Endothelial cell (in vitro differentiated cells): ENCODE measurements at regions not wholly inside any gene's neighbourhood (a gene's known extent, or its start where the extent isn't known, plus 50 kb on each side); places are given as distances from the start of the nearest gene placed in this dataset.

Experiments used
- DNase-seq: peaks from one replicate; pipeline ENCODE4 v3.0.0; 2021; ENCODE audit warnings: low spot score
- H3K27ac Mint-ChIP-seq: one replicate; pipeline ENCODE4 v1.8.0; 2021; ENCODE audit warnings: mixed read lengths, inconsistent platforms; ENCODE audit not compliant: unreplicated experiment
- H3K27me3 Mint-ChIP-seq: one replicate; pipeline ENCODE4 v1.8.0; 2021; ENCODE audit warnings: mild to moderate bottlenecking, moderate library complexity, mixed read lengths, inconsistent platforms; ENCODE audit not compliant: unreplicated experiment
- H3K36me3 Mint-ChIP-seq: one replicate; pipeline ENCODE4 v1.8.0; 2021; ENCODE audit warnings: mild to moderate bottlenecking, low read depth, mixed read lengths, inconsistent platforms; ENCODE audit not compliant: unreplicated experiment
- H3K4me1 Mint-ChIP-seq: one replicate; pipeline ENCODE4 v1.8.0; 2021; ENCODE audit warnings: mild to moderate bottlenecking, mixed read lengths, inconsistent platforms; ENCODE audit not compliant: unreplicated experiment
- H3K4me3 Mint-ChIP-seq: one replicate; pipeline ENCODE4 v1.8.0; 2021; ENCODE audit warnings: mild to moderate bottlenecking, mixed read lengths, inconsistent platforms; ENCODE audit not compliant: unreplicated experiment
- H3K9me3 Mint-ChIP-seq: one replicate; pipeline ENCODE4 v1.8.0; 2021; ENCODE audit warnings: mixed read lengths, inconsistent platforms; ENCODE audit not compliant: unreplicated experiment
- CTCF ChIP-seq: fragments of 200-600 bp; sonication (generic); IDR thresholded peaks from one replicate; pipeline ENCODE4 v1.5.0; 2021; ENCODE audit warnings: antibody characterized with exemption; ENCODE audit not compliant: unreplicated experiment

- DNase-seq, result no peak
- no peaks in the 10 kb centered on the region for H3K27me3 Mint-ChIP-seq
- no peaks in the 10 kb centered on the region for H3K36me3 Mint-ChIP-seq
- TF ChIP-seq CTCF, result no peak
- H3K27ac Mint-ChIP-seq, result no peak overlapping the region
- H3K4me3 Mint-ChIP-seq, result no peak overlapping the region
- H3K4me1 Mint-ChIP-seq, result peaks cover 8% of the 10 kb centered on the region
- H3K9me3 Mint-ChIP-seq, result no peaks in the 10 kb centered on the region
These were observed 278.7 kb downstream of the RAD51AP2 start for GRCh38 chr2:17239550-17239949.

GRCh38 chr2:17235167-17235566, 283.1 kb downstream of the RAD51AP2 start:
- no peak overlapping the region for H3K27ac Mint-ChIP-seq
- TF ChIP-seq CTCF, result no peak
- no peaks in the 10 kb centered on the region for H3K27me3 Mint-ChIP-seq
- no peak overlapping the region for H3K4me3 Mint-ChIP-seq
- H3K36me3 Mint-ChIP-seq, result no peaks in the 10 kb centered on the region
- no peak for DNase-seq
- no peaks in the 10 kb centered on the region for H3K4me1 Mint-ChIP-seq
- H3K9me3 Mint-ChIP-seq, result no peaks in the 10 kb centered on the region

DNA sequence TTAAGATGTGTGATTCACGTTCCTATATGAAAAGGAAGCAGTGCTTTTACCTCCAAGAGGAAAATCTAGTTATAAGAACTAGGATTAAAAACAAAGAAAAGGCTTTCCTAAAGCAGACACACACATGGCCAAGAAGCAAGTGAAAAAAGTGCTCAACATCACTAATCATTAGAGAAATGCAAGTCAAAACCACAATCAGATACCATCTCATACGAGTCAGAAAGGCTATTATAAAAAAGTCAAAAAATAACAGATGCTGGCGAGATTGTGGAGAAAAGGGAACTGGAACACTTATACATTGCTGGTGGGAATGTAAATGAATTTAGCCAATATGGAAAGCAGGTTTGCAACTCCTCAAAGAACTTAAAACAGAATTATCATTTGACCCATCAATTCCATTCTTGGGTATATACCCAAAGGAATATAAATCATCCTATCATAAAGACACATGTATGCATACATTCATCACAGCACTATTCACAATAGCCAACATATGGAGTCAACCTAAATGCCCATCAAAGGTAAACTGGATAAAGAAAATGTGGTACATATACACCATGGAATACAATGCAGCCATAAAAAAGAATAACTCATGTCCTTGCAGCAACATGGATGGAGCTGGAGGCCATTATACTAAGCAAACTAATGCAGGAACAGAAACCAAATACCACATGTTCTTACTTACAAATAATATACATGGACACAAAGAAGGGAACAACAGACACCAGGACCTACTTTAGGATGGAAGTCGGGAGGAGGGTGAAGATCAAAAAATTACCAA, 285.3 kb downstream of the RAD51AP2 start:
- H3K27ac Mint-ChIP-seq, result no peak overlapping the region
- no peaks in the 10 kb centered on the region for H3K4me1 Mint-ChIP-seq
- TF ChIP-seq CTCF, result no peak
- no peaks in the 10 kb centered on the region for H3K27me3 Mint-ChIP-seq
- H3K36me3 Mint-ChIP-seq, result no peaks in the 10 kb centered on the region
- no peak for DNase-seq
- no peaks in the 10 kb centered on the region for H3K9me3 Mint-ChIP-seq
- H3K4me3 Mint-ChIP-seq, result no peak overlapping the region

- Mint-ChIP-seq H3K4me3 (no peak overlapping the region), H3K27me3 (peaks cover 2% of the 10 kb centered on the region), H3K9me3 (no peaks in the 10 kb centered on the region), H3K4me1 (peaks cover 3% of the 10 kb centered on the region), H3K36me3 (no peaks in the 10 kb centered on the region), H3K27ac (no peak overlapping the region)
- TF ChIP-seq CTCF, result no peak
- no peak for DNase-seq
These were observed 286.8 kb downstream of the RAD51AP2 start for GRCh38 chr2:17231394-17231965.

GRCh38 chr2:17229414-17229813, 288.8 kb downstream of the RAD51AP2 start:
- Mint-ChIP-seq H3K4me1 (peaks cover 10% of the 10 kb centered on the region), H3K9me3 (no peaks in the 10 kb centered on the region)

More at GRCh38 chr2:17229414-17229813, 288.8 kb downstream of the RAD51AP2 start:
- Mint-ChIP-seq H3K27ac (no peak overlapping the region), H3K36me3 (no peaks in the 10 kb centered on the region), H3K27me3 (peaks cover 2% of the 10 kb centered on the region), H3K4me3 (no peak overlapping the region)
- DNase-seq, result no peak
- TF ChIP-seq CTCF, result no peak
